G401 (cell line): ENCODE measurements at regions not wholly inside any gene's neighbourhood (a gene's known extent, or its start where the extent isn't known, plus 50 kb on each side); places are given as distances from the start of the nearest gene placed in this dataset.
"Not testable (repeated sequence)": the region's sequence is repeated elsewhere in the genome, so short reads cannot be mapped to it uniquely, and the experiment has no call there.

Source experiments
- DNase-seq: peaks from one replicate; pipeline ENCODE4 v3.0.0-alpha.2; 2015; ENCODE audit warnings: low spot score
- in situ Hi-C: cut with HindIII; loops from 2 replicates; pipeline ENCODE4 v1.10.0; 2016; ENCODE audit warnings: low sequenced_read_pairs, mixed read lengths

- in situ Hi-C loops = no loop called here
- DNase-seq = no peak
Measured at GRCh38 chr5:90096415-90097081, 313.0 kb downstream of the CETN3 start.

GRCh38 chr5:90095292-90096060 is 314.1 kb downstream of the CETN3 start:
- no peak for DNase-seq
- in situ Hi-C loops = no loop called here

- in situ Hi-C loops = no loop called here
- no peak for DNase-seq
Measured at GRCh38 chr5:90093751-90094485, 315.6 kb downstream of the CETN3 start.

GRCh38 chr5:90092734-90093133 is 316.8 kb downstream of the CETN3 start:
- DNase-seq = no peak
- in situ Hi-C loops = no loop called here

- DNase-seq = no peak
- in situ Hi-C loops = no loop called here
Measured at GRCh38 chr5:90084342-90084741, 325.2 kb downstream of the CETN3 start.

- DNase-seq, in situ Hi-C loops: not testable (repeated sequence)
Measured at GRCh38 chr5:90073026-90073570, 336.5 kb downstream of the CETN3 start.

- no peak for DNase-seq
- in situ Hi-C loops = no loop called here
Measured at GRCh38 chr5:90071656-90072055, 337.9 kb downstream of the CETN3 start.

- in situ Hi-C loops = no loop called here
Measured at GRCh38 chr5:90071066-90071465, 338.5 kb downstream of the CETN3 start.

GRCh38 chr5:90066920-90067319 is 342.6 kb downstream of the CETN3 start:
- DNase-seq = no peak
- in situ Hi-C loops = no loop called here

More at GRCh38 chr5:90071066-90071465, 338.5 kb downstream of the CETN3 start:
- DNase-seq = no peak

GRCh38 chr5:90056911-90057705 is 352.4 kb downstream of the CETN3 start:
- no peak for DNase-seq

GRCh38 chr5:90055831-90056328 is 353.7 kb downstream of the CETN3 start:
- no peak for DNase-seq
- in situ Hi-C loops = no loop called here

More at GRCh38 chr5:90056911-90057705, 352.4 kb downstream of the CETN3 start:
- in situ Hi-C loops = no loop called here

GRCh38 chr5:90054612-90055011 is 354.9 kb downstream of the CETN3 start:
- in situ Hi-C loops = no loop called here

GRCh38 chr5:90051756-90052155 is 357.8 kb downstream of the CETN3 start:
- DNase-seq = no peak

More at GRCh38 chr5:90054612-90055011, 354.9 kb downstream of the CETN3 start:
- no peak for DNase-seq

GRCh38 chr5:90050103-90050502 is 359.5 kb downstream of the CETN3 start:
- in situ Hi-C loops = no loop called here

More at GRCh38 chr5:90051756-90052155, 357.8 kb downstream of the CETN3 start:
- in situ Hi-C loops = no loop called here

GRCh38 chr5:90047113-90047512 is 362.4 kb downstream of the CETN3 start:
- DNase-seq = no peak
- in situ Hi-C loops = no loop called here

More at GRCh38 chr5:90050103-90050502, 359.5 kb downstream of the CETN3 start:
- no peak for DNase-seq

GRCh38 chr5:90040082-90040481 is 369.5 kb downstream of the CETN3 start:
- in situ Hi-C loops, DNase-seq: not testable (repeated sequence)

GRCh38 chr5:90037646-90038045 is 371.9 kb downstream of the CETN3 start:
- in situ Hi-C loops = no loop called here
- no peak for DNase-seq

GRCh38 chr5:90022711-90023053 is 386.9 kb downstream of the CETN3 start:
- in situ Hi-C loops = no loop called here

More at GRCh38 chr5:90022711-90023053, 386.9 kb downstream of the CETN3 start:
- no peak for DNase-seq
